ENCODE measurements at regions not wholly inside any gene's neighbourhood (a gene's known extent, or its start where the extent isn't known, plus 50 kb on each side); places are given as distances from the start of the nearest gene placed in this dataset.

GRCh38 chr15:92519709-92520108 is 126.0 kb downstream of the ST8SIA2 start:
- H3K9me2 ChIP-seq (replicated peaks; ENCODE audit: insufficient read depth, low read length): no peaks in the 10 kb centered on the region
- no peak overlapping the region for H3K4me2 ChIP-seq (ENCODE audit: low read depth, low read length, poor library complexity, severe bottlenecking)
- H3K4me1 ChIP-seq (ENCODE audit: low read length): no peaks in the 10 kb centered on the region
- no peaks in the 10 kb centered on the region for H3K36me3 ChIP-seq (ENCODE audit: insufficient read depth, low read length)
- H4K20me1 ChIP-seq (ENCODE audit: insufficient read depth, low read depth, low read length): no peaks in the 10 kb centered on the region
- H2AFZ ChIP-seq (ENCODE audit: low read length): no peak overlapping the region
- H3K27me3 ChIP-seq (ENCODE audit: low read length): no peaks in the 10 kb centered on the region
- DNase-seq: no peak
- no peak overlapping the region for H3K27ac ChIP-seq (ENCODE audit: low read length)
- H3K9me3 ChIP-seq (ENCODE audit: low read length): no peaks in the 10 kb centered on the region
- no peaks in the 10 kb centered on the region for H3K79me2 ChIP-seq (ENCODE audit: low read length)
- no peak overlapping the region for H3K9ac ChIP-seq (ENCODE audit: low read length)
- H3K4me3 ChIP-seq (ENCODE audit: low read length): no peak overlapping the region

All from Karpas-422 (cell line).